Posterior cingulate gyrus (tissue), 11 donors: ENCODE measurements at regions not wholly inside any gene's neighbourhood (a gene's known extent, or its start where the extent isn't known, plus 50 kb on each side); places are given as distances from the start of the nearest gene placed in this dataset.

Experiments
- DNase-seq, 10 donors: peaks; one replicate each; pipeline versions ENCODE4 v3.0.0 to v3.0.0-alpha.2; 2020 to 2021; ENCODE audit warnings: mixed read lengths in 3 of 10
- intact Hi-C: fragments of 100-400 bp; cut with DNase I; formaldehyde crosslinking; loops from one replicate; pipeline ENCODE4 v1.15.1; 2023

- intact Hi-C loops = no loop called here
- no peak for DNase-seq
These were observed 914.5 kb downstream of the METTL15 start for GRCh38 chr11:29022676-29023075.

GRCh38 chr11:29019960-29020683 lies 911.9 kb downstream of the METTL15 start:
- intact Hi-C loops = no loop called here
- no peak for DNase-seq

DNA sequence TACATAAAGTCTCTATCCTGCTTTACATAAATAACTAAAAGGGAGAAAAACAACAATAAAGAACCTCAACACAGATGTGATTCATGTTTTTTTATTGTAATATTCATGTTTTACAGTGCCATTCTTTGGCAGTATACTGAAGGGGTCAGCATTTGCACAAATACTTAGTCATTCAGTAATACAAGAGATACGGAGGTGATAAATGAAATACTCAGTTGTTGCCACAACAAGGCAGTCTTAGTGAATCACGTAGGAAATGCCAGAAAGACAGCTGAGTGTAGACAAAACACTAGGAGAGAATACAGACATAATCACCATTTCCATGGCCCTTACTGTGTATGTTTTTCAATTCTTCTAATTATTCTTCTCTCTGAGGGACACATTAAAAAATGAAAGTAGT lies 910.4 kb downstream of the METTL15 start:
- DNase-seq = no peak
- intact Hi-C loops = no loop called here

DNA sequence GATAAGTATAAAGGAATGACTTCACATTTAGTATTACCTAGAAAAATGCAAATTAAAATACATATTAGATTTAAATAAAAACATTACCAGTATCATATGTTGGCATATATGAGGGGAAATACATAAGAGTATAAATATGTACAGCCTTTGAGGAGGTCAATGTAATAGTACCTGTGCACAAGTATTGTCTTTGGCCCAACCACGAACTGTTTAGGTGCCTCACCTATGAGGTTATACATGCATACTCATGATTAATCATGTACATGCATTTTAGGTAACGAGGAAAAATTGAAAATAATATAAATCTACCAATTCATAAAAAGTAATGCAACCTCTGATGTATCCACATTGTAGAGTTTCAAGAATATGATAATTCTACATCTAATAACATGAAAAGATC lies 909.8 kb downstream of the METTL15 start:
- intact Hi-C loops = no loop called here

GRCh38 chr11:29012507-29012906 lies 904.3 kb downstream of the METTL15 start:
- intact Hi-C loops = no loop called here
- no peak for DNase-seq

More for the DNA sequence above, 909.8 kb downstream of the METTL15 start:
- no peak for DNase-seq

- intact Hi-C loops = no loop called here
- no peak for DNase-seq
These were observed 901.2 kb downstream of the METTL15 start for GRCh38 chr11:29009426-29009825.

DNA sequence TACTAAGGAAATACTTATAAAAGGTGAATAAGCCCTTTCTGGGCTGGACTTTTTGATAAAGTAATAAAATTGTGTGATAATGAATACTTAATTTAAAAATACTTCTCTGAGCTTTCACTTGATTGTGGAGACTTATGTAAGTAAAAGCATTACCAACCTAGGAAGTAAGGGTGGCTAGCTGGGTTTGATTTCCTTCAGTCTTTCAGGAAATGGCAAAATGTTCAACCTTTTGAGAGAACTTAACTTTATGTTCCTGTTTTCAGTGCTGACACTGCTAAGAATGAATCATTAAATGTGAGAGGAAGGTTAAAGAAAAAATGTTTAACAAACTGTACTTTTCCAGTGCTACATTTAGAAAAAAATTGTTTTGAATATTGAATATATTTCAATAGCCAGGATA lies 900.3 kb downstream of the METTL15 start:
- no peak for DNase-seq
- intact Hi-C loops = no loop called here

GRCh38 chr11:29006668-29007067 lies 898.5 kb downstream of the METTL15 start:
- no peak for DNase-seq
- intact Hi-C loops = no loop called here

DNA sequence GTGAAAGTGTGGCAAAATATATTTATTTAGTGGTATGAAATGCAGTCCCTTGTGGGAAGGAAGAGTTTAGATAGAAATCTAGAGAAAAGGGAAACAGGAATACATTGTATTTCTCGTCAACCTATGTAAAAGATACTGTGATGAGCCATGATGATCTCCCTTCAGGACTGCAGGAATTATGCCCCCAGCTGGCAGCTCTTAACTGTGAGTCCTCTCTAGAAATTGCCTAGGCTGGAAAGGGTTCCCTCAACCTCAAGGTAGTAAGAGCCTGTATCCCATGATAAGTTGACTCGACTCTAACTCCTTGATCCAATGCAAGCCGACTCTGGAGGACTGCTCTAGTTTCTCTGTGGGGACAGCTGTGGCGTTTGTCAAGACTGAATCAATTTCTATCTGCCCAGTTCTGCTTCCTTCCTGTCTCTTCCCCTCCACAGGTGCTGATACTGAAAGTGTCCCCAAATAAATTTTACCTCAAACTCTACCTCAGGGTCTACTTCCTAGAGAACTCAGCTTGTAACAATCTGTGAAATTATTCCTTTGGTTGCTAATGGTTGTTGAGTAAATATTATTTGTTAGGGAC lies 897.3 kb downstream of the METTL15 start:
- intact Hi-C loops = no loop called here
- no peak for DNase-seq

GRCh38 chr11:29002816-29003215 lies 894.6 kb downstream of the METTL15 start:
- DNase-seq = no peak
- intact Hi-C loops = no loop called here

- intact Hi-C loops = no loop called here
These were observed 891.4 kb downstream of the METTL15 start for GRCh38 chr11:28999620-29000019.

GRCh38 chr11:28992996-28993395 lies 884.8 kb downstream of the METTL15 start:
- intact Hi-C loops = no loop called here
- DNase-seq = no peak

More at GRCh38 chr11:28999620-29000019, 891.4 kb downstream of the METTL15 start:
- DNase-seq = no peak

GRCh38 chr11:28984231-28984630 lies 876.0 kb downstream of the METTL15 start:
- no peak for DNase-seq
- intact Hi-C loops = no loop called here

DNA sequence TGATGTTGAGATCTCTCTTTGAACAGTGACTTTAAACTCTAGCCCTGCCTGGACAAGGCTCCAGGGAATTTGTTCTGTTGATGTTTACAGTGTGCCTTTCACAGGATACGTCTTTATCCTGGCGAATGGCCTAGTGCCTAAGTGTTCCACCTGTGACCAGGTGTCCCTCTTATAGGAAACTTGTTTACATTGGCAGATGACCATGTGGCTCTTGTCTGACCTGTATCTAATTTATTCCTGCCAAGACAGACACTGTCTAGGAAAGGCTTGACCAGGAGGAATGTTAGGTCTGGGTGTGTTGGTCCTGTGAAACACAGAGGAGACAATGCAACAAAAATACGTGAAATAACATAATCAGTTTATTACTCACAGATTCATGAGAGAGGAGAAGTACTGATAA lies 875.6 kb downstream of the METTL15 start:
- intact Hi-C loops = no loop called here
- DNase-seq = no peak

- intact Hi-C loops = no loop called here
- DNase-seq = no peak
These were observed 873.2 kb downstream of the METTL15 start for GRCh38 chr11:28981381-28981780.

GRCh38 chr11:28976801-28977145 lies 868.6 kb downstream of the METTL15 start:
- no peak for DNase-seq
- intact Hi-C loops = no loop called here

DNA sequence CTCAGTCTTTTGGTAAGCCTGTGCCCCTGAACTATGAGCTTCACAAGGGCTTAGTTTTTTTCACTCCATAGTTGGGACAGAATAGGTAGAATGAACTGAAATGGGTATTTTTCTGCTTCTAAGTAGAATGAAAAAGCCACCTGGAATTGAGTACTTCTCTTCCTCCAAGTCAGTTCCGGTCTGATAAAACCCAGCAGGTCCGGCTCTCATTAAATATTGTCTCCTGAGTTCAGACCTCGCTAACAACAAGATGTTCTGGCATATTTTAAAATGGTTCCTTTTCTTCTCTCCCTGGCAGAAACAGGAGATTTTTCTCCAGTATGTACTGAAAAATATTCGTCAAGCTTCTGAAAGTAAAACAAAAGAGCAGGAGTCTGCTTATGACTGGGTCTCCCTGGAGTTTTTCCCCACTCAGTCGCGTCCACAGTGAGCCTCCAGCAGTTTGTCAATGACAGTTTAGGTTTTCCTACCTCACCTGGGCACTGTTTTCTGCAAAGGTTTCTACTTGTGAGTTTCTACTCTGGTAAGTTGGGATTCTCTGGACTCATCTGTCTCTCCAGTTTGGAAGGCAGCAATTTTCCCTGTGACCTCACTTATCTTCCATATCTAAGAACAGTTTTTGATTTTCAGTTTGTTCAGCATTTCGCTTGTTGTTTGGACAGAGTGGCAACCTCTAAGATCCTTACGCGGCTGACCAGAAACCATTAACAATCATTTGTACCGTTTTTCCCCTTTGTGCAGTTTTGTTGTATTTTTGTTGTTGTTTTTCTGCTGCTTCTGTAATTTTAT lies 868.0 kb downstream of the METTL15 start:
- intact Hi-C loops = no loop called here
- no peak for DNase-seq

- DNase-seq = no peak
- intact Hi-C loops = no loop called here
These were observed 861.6 kb downstream of the METTL15 start for GRCh38 chr11:28969832-28970231.

GRCh38 chr11:28966951-28967350 lies 858.8 kb downstream of the METTL15 start:
- DNase-seq = no peak
- intact Hi-C loops = no loop called here

DNA sequence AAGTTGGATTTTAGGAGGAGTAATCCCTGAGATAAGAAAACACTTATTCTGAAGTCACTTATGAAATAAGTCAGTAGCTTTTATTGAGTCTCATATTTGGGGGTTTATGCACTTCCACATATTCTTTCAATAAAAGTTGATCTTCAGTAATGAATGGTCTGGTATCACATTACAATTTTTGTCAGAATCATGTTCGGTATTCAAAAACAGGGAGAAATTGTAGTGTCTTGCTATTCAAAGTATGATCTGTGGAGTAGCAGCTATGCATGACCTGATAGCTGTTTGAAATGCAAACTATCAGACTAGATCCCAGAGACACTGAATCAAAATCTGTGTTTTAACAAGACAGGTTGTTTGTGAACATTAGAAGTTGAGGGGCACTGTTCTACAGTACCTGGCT lies 857.6 kb downstream of the METTL15 start:
- no peak for DNase-seq
- intact Hi-C loops = no loop called here

DNA sequence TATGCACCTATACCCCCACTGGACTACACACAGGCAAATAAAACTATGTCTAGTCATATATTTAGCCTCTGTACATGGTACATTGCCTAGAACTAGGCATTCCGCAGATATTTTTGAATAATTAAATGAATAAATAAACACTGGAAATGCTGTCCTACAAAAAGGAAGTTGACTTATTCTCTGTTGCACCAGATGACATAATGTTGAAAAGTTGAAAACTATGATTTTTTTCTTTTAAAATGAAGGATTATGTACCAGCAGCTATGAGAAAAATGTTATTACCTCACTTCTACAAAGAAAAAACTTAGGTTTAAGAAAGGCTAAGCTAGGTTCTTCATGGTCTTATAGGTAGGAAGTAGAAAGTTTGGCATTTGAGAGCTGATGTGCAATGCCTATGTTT lies 856.6 kb downstream of the METTL15 start:
- DNase-seq = no peak
- intact Hi-C loops = no loop called here

DNA sequence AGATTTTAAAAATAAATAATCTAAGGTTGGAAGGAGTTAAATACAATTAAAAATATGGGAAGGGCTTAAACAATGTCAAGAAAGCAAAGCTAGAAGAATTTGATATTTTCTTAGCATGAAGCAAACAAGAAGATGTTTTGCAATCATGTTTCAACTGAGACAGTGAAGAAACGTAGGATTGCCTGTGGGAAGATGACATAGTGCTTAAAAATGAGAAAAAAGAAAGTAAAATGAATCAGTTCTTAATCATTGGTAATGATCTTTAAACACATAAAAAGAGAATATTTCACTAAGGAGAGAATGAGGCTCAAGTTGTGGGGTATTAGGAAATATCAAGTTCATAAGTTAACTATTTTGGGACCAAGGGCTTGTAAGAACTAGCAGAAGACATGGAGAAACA lies 855.0 kb downstream of the METTL15 start:
- intact Hi-C loops = no loop called here
- DNase-seq = no peak
